DND-41 (cell line): ENCODE measurements at regions not wholly inside any gene's neighbourhood (a gene's known extent, or its start where the extent isn't known, plus 50 kb on each side); places are given as distances from the start of the nearest gene placed in this dataset.

Experiments
- ATAC-seq: fragments of 200-7000 bp; cut with Tn5 transposase; 3 replicates; pipeline ENCODE4 v1.9.1; 2021; ENCODE audit warnings: low read depth; ENCODE audit not compliant: insufficient read depth
- DNase-seq: peaks from one replicate; pipeline ENCODE4 v3.0.0-alpha.2; 2020
- H2AFZ ChIP-seq: 2 replicates; pipeline ENCODE4 v1.6.0; 2012; ENCODE audit warnings: low read depth, low read length
- H3K27ac ChIP-seq: 2 replicates; pipeline ENCODE4 v1.5.1; 2012; ENCODE audit warnings: low read length, inconsistent platforms
- H3K27me3 ChIP-seq: fragments of 200-600 bp; sonication (generic); 2 replicates; pipeline ENCODE4 v1.6.0; 2012; ENCODE audit warnings: low read length, mild to moderate bottlenecking, inconsistent platforms; ENCODE audit not compliant: insufficient read depth, poor library complexity
- H3K36me3 ChIP-seq: 2 replicates; pipeline ENCODE4 v1.5.1; 2012; ENCODE audit warnings: low read length, inconsistent platforms; ENCODE audit not compliant: insufficient read depth
- H3K4me1 ChIP-seq: 2 replicates; pipeline ENCODE4 v1.5.1; 2012; ENCODE audit warnings: mild to moderate bottlenecking, low read length; ENCODE audit not compliant: insufficient read depth
- H3K4me2 ChIP-seq: 2 replicates; pipeline ENCODE4 v1.6.0; 2012; ENCODE audit warnings: mild to moderate bottlenecking, moderate library complexity, low read length, inconsistent platforms; ENCODE audit not compliant: insufficient read depth
- H3K4me3 ChIP-seq, 2 experiments: fragments of 200-600 bp in 1 of 2; shearing (Covaris generic) in 1 of 2; 2 replicates each; pipeline ENCODE4 v1.5.1; 2012 to 2016; ENCODE audit warnings: inconsistent platforms in 2 of 2, low read length in 2 of 2, mild to moderate bottlenecking in 2 of 2, low read depth in 1 of 2, moderate library complexity in 1 of 2
- H3K79me2 ChIP-seq: 2 replicates; pipeline ENCODE4 v1.6.0; 2012; ENCODE audit warnings: low read length, inconsistent platforms; ENCODE audit not compliant: insufficient read depth
- H3K9ac ChIP-seq: 2 replicates; pipeline ENCODE4 v1.6.0; 2012; ENCODE audit warnings: low read depth, mild to moderate bottlenecking, inconsistent platforms, low read length, moderate library complexity
- H3K9me3 ChIP-seq: 2 replicates; pipeline ENCODE4 v1.5.1; 2012; ENCODE audit warnings: low read length, moderate library complexity, mild to moderate bottlenecking, inconsistent platforms; ENCODE audit not compliant: insufficient read depth, severe bottlenecking
- H4K20me1 ChIP-seq: 2 replicates; pipeline ENCODE4 v1.6.0; 2012; ENCODE audit warnings: low read length; ENCODE audit not compliant: insufficient read depth
- CTCF ChIP-seq: IDR thresholded peaks from 2 replicates; pipeline ENCODE4 v1.5.1; 2012; ENCODE audit warnings: borderline replicate concordance, low read length, moderate library complexity, mild to moderate bottlenecking; ENCODE audit not compliant: poor library complexity, severe bottlenecking; ENCODE audit errors: extremely low read depth
- EZH2 ChIP-seq: IDR thresholded peaks from 3 replicates; pipeline ENCODE4 v1.6.1; 2012; ENCODE audit warnings: borderline replicate concordance, low read depth, mild to moderate bottlenecking, moderate library complexity, low read length, inconsistent platforms; ENCODE audit not compliant: severe bottlenecking

GRCh38 chr7:106595922-106596321 is 65.0 kb downstream of the CCDC71L start:
- no peak for TF ChIP-seq EZH2
- no peak for TF ChIP-seq CTCF

GRCh38 chr7:106593028-106593417 is 67.9 kb downstream of the CCDC71L start:
- Histone ChIP-seq H3K36me3 (no peaks in the 10 kb centered on the region), H3K27ac (no peak overlapping the region), H3K4me2 (no peak overlapping the region), H3K4me1 (no peaks in the 10 kb centered on the region), H4K20me1 (no peaks in the 10 kb centered on the region), H2AFZ (no peak overlapping the region), H3K9me3 (no peaks in the 10 kb centered on the region), H3K9ac (no peak overlapping the region), H3K4me3 (no peak overlapping the region), H3K79me2 (no peaks in the 10 kb centered on the region), H3K27me3 (no peaks in the 10 kb centered on the region)
- ATAC-seq (no peak), DNase-seq (no peak)
- TF ChIP-seq EZH2 (no peak), CTCF (no peak)

More at GRCh38 chr7:106595922-106596321, 65.0 kb downstream of the CCDC71L start:
- Histone ChIP-seq H3K9me3 (no peaks in the 10 kb centered on the region), H3K27me3 (no peaks in the 10 kb centered on the region), H3K27ac (no peak overlapping the region), H3K4me3 (no peak overlapping the region), H3K79me2 (no peaks in the 10 kb centered on the region), H3K4me2 (no peak overlapping the region), H2AFZ (no peak overlapping the region), H3K9ac (no peak overlapping the region), H4K20me1 (no peaks in the 10 kb centered on the region), H3K36me3 (no peaks in the 10 kb centered on the region), H3K4me1 (no peaks in the 10 kb centered on the region)
- DNase-seq, result no peak
- ATAC-seq, result no peak

- Histone ChIP-seq H3K36me3 (no peaks in the 10 kb centered on the region), H3K4me2 (no peak overlapping the region), H3K9ac (no peak overlapping the region), H2AFZ (no peak overlapping the region), H3K9me3 (no peaks in the 10 kb centered on the region), H3K4me3 (no peak overlapping the region), H4K20me1 (no peaks in the 10 kb centered on the region), H3K27me3 (no peaks in the 10 kb centered on the region), H3K4me1 (no peaks in the 10 kb centered on the region), H3K27ac (no peak overlapping the region), H3K79me2 (no peaks in the 10 kb centered on the region)
- DNase-seq (no peak), ATAC-seq (no peak)
- TF ChIP-seq EZH2 (no peak), CTCF (no peak)
These were observed 68.5 kb downstream of the CCDC71L start for GRCh38 chr7:106592282-106593027.
